IPS-NIHi7 (cell line): ENCODE measurements at regions not wholly inside any gene's neighbourhood (a gene's known extent, or its start where the extent isn't known, plus 50 kb on each side); places are given as distances from the start of the nearest gene placed in this dataset.

Source experiments
- DNase-seq: peaks from one replicate; pipeline ENCODE4 v3.0.0; 2012; ENCODE audit warnings: mixed read lengths; ENCODE audit errors: extremely low spot score

DNA sequence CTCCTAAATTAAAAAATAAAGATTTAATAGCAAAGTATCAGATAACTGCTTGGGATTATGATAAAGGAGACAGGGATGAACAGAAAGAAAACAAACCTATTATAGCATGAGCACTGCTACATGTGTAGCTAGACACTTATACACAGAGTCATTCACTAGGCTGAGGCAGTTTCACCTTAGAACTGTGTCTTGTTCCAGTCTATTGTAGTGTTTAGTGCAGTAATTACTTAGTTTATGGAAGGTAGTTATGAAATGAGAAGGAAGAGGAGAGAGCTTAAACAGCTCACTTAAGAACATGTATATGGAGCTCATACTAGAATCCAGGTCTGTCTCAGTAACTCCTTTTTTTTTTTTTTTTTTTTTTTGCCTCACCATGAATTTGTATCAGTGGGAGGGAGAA is 441.4 kb downstream of the PDCD6IP start:
- DNase-seq: no peak

DNA sequence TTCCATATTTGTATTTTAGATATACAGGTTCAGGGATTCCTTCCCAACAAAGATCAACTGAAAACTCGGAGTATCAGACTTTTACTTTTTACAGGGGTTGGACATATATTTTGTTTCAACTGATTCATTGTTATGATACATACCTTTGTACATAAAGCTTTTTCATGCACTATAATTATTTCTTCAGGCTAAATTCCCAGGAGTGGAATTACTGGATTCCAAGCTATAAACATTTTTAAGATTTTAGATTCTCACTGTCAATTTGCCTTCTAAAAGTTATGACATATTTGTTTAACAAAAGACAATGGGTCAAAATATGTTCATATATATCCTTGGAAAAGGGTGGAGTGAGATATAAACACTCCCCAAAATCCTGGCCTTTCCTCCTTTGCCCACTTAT is 449.0 kb downstream of the PDCD6IP start:
- DNase-seq: no peak

DNA sequence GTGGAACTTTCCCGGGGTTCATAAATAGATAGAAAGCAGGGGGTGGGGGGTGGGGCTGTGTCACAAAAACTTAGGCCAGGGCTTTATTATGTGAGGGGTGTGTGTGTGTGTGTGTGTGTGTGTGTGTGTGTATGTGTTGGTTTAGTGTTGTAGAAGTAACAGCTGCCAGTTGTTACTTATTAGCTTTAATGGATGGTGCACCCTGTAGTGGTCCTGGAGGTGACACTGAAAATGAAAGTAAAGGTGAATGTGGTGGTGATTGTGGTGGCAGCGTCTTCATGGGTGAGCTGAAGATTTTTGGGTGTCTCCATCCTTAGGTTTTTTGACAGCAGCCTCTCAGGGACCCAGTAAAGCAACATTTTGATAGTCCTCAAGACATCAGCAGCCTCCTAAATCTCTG is 449.9 kb downstream of the PDCD6IP start:
- DNase-seq: no peak

DNA sequence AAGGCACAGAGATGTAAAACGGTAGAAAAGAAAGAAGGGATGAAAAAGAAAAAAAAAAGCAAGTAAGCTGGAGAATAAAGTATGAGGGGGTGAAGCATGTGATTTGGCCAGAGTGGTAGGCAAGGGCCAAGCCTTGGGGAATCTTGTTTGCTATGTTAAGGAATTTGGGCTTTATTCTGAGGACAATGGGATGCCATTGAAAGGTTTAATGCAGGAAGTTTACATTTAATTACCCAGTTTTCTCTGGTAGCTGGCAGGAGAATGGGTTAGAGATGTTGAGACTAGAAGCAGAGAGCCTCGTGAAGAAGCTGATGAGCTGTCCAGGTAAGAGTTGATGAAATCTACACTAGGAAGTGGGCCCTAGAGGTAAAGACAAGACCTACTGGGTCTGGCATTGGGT is 455.9 kb downstream of the PDCD6IP start:
- no peak for DNase-seq

- no peak for DNase-seq
Measured at GRCh38 chr3:34256021-34256420, 457.6 kb downstream of the PDCD6IP start.

GRCh38 chr3:34256791-34257190 is 458.4 kb downstream of the PDCD6IP start:
- DNase-seq: no peak

GRCh38 chr3:34258271-34258998 is 460.0 kb downstream of the PDCD6IP start:
- DNase-seq: peak; percentile 45

GRCh38 chr3:34260271-34261000 is 462.0 kb downstream of the PDCD6IP start:
- DNase-seq: peak; percentile 57

GRCh38 chr3:34261001-34261385 is 462.6 kb downstream of the PDCD6IP start:
- no peak for DNase-seq

GRCh38 chr3:34263101-34263621 is 464.7 kb downstream of the PDCD6IP start:
- no peak for DNase-seq

- no peak for DNase-seq
Measured at GRCh38 chr3:34264337-34265041, 466.1 kb downstream of the PDCD6IP start.

- DNase-seq: no peak
Measured at GRCh38 chr3:34267088-34267487, 468.7 kb downstream of the PDCD6IP start.

DNA sequence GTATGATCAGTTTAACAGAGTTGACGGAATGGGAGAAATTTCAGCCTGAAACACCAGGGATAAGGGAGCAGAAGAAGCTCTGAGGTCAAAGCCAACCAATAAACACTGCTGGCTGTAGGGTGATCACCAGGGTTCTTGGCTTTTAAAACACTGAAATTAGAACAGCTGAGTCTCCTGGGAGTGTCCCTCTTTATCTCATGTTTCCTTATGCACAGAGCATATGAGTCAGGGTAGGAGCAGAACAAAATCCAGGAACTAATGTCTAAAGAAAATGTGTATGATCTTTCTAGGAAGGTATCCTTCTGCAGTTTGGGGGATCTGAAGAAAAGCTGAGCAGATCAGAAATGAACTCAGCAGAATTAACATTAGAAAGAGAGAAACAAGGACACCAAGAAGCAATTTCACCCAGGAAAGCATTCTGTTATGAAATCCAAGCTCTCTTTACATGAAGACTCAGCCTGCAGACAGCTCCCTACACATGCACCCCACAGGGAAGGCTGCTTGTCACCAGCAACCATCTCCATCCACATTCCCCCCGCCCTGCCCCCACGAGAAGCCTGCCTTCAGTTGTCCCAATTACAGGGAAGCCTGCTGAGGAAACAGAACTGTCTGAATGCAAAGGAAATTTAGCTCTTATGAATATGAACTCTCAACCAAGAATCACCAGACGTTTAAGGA is 469.7 kb downstream of the PDCD6IP start:
- no peak for DNase-seq

GRCh38 chr3:34275811-34276210 is 477.4 kb downstream of the PDCD6IP start:
- DNase-seq: no peak

GRCh38 chr3:34276342-34276741 is 477.9 kb downstream of the PDCD6IP start:
- no peak for DNase-seq

DNA sequence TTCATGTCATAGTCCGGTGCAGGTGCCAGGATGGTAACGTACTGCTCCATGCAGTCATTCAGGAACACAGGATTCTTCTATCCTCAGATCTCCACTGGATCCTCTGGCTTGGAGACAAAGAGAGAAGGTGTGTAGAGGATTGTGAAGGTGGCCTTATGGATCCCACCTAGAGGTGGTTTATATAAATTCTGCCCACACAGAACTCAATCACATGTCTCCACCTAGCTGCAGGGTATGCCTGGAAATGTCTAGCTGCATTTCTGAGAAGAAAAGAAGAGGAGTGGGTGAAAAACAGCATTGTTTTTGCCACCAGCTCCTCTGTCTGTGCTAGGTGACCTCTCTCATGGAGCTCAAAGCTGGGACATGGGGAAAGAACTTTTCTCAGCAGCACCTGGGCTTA is 478.7 kb downstream of the PDCD6IP start:
- no peak for DNase-seq

DNA sequence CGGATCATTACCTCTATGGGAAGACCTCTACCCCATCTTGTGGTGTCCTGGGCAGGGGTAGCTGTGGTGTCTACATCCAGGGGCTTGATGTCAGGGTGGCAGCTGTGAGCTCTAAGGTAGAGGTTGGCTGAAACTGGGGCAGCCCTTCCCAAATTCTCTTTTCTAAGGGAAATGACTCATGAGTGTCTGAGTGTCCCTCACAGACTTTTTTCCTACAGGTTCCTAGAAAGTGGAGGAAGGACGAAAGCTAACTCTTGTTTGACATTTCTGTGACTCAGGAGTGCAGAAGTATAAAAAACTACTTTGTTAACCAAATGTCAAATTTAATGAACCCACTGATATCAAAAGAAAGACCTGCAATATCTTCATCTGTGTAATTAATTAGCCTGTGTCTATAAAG is 481.5 kb downstream of the PDCD6IP start:
- no peak for DNase-seq

GRCh38 chr3:34283751-34284150 is 485.3 kb downstream of the PDCD6IP start:
- DNase-seq: no peak

DNA sequence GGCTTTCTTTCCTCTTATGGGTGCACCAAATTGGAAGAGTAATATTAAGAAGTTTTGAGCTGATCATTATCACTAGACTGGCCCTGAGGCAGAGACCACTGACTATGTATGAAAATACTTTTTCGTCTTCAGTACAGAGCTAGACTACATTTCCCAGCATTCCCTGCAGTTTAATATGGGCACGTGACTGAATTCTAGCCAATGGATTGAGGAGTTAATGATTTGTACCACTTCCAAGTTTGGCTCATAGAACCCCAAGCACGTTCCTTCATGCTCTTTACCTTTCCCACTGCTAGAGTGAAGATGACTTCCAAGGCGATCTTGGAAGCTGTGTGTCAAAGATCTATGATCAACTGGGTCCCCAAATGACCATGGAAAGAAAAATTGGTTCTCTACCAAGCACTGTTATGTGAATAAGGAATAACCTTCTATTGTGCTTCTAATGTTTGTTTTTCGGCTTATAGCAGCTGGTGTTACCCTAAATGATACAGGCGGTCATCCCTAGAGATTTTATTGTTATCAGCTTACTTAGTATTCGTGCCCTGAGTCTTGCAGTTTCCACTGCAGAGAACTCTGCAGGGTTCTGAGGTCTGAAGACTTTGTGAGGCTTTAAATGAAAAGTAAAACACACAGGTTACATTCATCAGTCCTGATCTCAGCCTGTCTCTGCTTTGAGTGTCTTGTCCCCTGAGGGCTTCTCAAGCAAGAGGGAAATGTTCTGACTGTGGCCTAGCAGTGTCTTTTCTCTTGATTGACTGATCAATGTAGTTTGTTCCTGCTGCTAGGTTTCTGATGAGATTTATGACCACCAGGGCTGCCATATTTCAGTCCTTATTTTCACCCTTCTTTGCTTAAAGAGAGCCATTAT is 486.8 kb downstream of the PDCD6IP start:
- no peak for DNase-seq

GRCh38 chr3:34285827-34286188 is 487.4 kb downstream of the PDCD6IP start:
- DNase-seq: no peak
